GM23338 (cell line): ENCODE measurements at regions not wholly inside any gene's neighbourhood (a gene's known extent, or its start where the extent isn't known, plus 50 kb on each side); places are given as distances from the start of the nearest gene placed in this dataset.
"Not testable (repeated sequence)": the region's sequence is repeated elsewhere in the genome, so short reads cannot be mapped to it uniquely, and the experiment has no call there.

Experiments
- CREB1 ChIP-seq: fragments of 250-450 bp; sonication (Bioruptor Pico); IDR thresholded peaks from 2 replicates; pipeline ENCODE4 v1.5.0; 2020; ENCODE audit warnings: low read depth, mild to moderate bottlenecking, moderate library complexity
- CTCF ChIP-seq, 2 experiments: fragments of 200-600 bp in 1 of 2; sonication (generic) in 1 of 2; conservative IDR thresholded peaks; 2 replicates each; pipeline versions ENCODE4 v1.5.1 to v1.6.1; 2016 to 2017; ENCODE audit warnings: antibody characterized with exemption in 2 of 2, low read depth in 2 of 2, mild to moderate bottlenecking in 2 of 2, moderate library complexity in 1 of 2
- ETS1 ChIP-seq: IDR thresholded peaks from 2 replicates; pipeline ENCODE4 v1.6.1; 2016; ENCODE audit warnings: antibody characterized with exemption
- EZH2 ChIP-seq: fragments of 200-600 bp; sonication (generic); IDR thresholded peaks from one replicate; pipeline ENCODE4 v1.8.0; 2017; ENCODE audit warnings: antibody characterized with exemption, mild to moderate bottlenecking, low read depth; ENCODE audit not compliant: unreplicated experiment
- EZH2phosphoT487 ChIP-seq: fragments of 200-600 bp; sonication (generic); IDR thresholded peaks from one replicate; pipeline ENCODE4 v1.8.1; 2018; ENCODE audit warnings: antibody characterized with exemption; ENCODE audit not compliant: unreplicated experiment
- JUNB ChIP-seq: IDR thresholded peaks from one replicate; pipeline ENCODE4 v1.6.1; 2016; ENCODE audit warnings: antibody characterized with exemption; ENCODE audit not compliant: unreplicated experiment
- NANOG ChIP-seq: IDR thresholded peaks from 2 replicates; pipeline ENCODE4 v1.6.1; 2016; ENCODE audit warnings: antibody characterized with exemption, borderline replicate concordance
- POLR2AphosphoS5 ChIP-seq: IDR thresholded peaks from 2 replicates; pipeline ENCODE4 v1.6.1; 2016; ENCODE audit warnings: antibody characterized with exemption, low read depth
- REST ChIP-seq: IDR thresholded peaks from one replicate; pipeline ENCODE4 v1.6.1; 2018; ENCODE audit warnings: antibody characterized with exemption; ENCODE audit not compliant: unreplicated experiment
- STAT1 ChIP-seq: IDR thresholded peaks from one replicate; pipeline ENCODE4 v1.6.1; 2016; ENCODE audit warnings: antibody characterized with exemption; ENCODE audit not compliant: unreplicated experiment
- ZNF331 ChIP-seq: fragments of 250-450 bp; sonication (Bioruptor Pico); IDR thresholded peaks from 2 replicates; pipeline ENCODE4 v1.5.0; 2020; ENCODE audit warnings: low read depth, mild to moderate bottlenecking, moderate library complexity
- ZNF462 ChIP-seq: fragments of 250-450 bp; sonication (Bioruptor Pico); IDR thresholded peaks from 2 replicates; pipeline ENCODE4 v1.5.0; 2020; ENCODE audit warnings: mild to moderate bottlenecking, moderate library complexity

GRCh38 chr9:41246702-41247101 lies 57.6 kb upstream of the ZNG1F start:
- TF ChIP-seq EZH2; CTCF (conservative IDR thresholded peaks at IDR 0.05; ENCODE audit: low read depth in 2 of 2); POLR2AphosphoS5; EZH2phosphoT487; STAT1; REST; ZNF331 (CRISPR knock-in tag); CREB1 (CRISPR knock-in tag); ZNF462 (CRISPR knock-in tag); ETS1; NANOG; JUNB: not testable (repeated sequence)
